GM04503 (cell line): ENCODE measurements at regions not wholly inside any gene's neighbourhood (a gene's known extent, or its start where the extent isn't known, plus 50 kb on each side); places are given as distances from the start of the nearest gene placed in this dataset.
A peak's percentile ranks its signal among the peaks of the same experiment; 100 is the strongest.
"Not testable (repeated sequence)": the region's sequence is repeated elsewhere in the genome, so short reads cannot be mapped to it uniquely, and the experiment has no call there.

Experiments used
- DNase-seq: peaks from one replicate; pipeline ENCODE4 v3.0.0-alpha.2; 2012; ENCODE audit warnings: low read depth

DNA sequence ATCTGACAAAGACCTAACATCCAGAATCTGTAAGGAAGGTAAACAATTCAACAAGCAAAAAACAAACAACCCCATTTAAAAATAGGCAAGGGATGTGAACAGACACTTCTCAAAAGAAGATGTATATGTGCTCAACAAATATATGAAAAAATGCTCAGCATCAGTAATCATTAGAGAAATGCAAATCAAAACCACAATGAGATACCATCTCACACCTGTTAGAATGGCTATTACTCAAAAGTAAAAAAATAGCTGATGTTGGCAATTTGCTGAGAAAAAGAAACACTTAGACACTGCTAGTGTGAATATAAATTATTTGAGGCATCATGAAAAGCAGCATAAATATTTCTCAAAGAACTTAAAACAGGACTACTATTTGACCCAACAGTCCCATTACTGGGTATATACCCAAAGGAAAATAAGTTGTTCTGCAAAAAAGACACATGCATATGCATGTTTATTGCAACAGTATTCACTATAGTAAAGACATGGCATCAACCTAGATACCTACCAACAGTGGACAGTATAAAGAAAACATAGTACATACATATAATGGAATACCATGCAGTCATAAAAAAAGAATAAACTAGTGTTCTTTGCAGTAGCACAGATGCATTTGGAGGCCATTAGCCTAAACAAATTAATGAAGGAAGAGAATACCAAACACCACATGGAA lies 980.1 kb downstream of the KCNMA1 start:
- no peak for DNase-seq

DNA sequence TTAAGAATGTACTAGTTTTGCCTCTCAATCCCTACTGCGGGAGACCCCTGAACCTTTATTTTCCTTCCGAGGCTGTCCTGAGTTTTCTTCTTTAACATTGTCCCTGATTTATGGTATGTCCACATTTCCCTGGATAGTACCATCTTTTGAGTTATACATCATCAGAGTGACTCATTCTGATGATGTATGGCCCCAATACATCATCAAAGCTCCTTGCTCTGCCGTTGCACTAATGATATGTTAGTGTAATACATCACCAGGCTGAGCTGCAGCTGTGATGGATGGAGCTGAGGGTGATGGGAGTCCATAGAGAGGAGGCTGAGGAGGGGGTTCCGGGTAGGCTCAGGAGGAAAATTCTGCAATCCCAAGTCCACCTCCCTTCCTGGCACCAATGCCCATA lies 986.5 kb downstream of the KCNMA1 start:
- no peak for DNase-seq

DNA sequence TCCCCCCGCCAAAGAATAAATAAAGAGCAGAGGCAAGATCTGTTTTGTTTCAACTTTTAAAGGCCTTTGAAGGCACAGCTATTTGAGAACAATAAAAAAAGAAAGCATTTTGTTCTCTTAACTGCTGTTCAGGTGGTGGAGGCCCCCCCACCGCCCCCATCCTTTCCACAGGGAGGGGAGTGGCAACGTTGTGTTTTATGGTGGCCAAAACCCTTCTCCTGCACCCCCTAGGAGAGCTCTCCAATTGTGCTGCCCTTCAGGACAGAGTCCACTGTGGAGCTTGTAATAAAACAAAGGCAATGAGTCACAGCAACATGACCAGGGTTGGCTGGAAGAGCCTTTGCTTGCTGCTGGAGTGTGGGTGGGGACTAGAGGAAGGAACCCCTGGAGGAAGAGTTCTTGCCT lies 987.9 kb downstream of the KCNMA1 start:
- DNase-seq = peak; percentile 8

DNA sequence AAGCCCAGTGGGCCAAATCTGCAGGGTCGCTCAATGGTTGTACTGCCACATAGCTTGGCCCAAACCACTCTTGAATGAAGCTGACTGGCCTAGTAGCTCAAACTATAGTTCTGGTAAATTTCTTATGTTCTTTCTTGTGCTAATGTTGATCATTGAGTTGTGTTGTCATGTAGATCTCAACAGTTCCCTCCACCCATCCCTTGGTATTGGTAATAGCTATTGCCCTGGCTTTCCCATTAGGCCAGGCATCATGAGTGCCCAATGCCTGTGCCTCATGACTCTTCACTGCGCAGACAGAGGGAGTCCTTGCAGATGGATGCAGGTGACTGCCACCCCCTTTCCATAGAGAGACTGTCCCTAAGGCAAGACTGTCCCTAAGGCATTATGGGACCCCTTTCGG lies 988.4 kb downstream of the KCNMA1 start:
- DNase-seq = no peak

DNA sequence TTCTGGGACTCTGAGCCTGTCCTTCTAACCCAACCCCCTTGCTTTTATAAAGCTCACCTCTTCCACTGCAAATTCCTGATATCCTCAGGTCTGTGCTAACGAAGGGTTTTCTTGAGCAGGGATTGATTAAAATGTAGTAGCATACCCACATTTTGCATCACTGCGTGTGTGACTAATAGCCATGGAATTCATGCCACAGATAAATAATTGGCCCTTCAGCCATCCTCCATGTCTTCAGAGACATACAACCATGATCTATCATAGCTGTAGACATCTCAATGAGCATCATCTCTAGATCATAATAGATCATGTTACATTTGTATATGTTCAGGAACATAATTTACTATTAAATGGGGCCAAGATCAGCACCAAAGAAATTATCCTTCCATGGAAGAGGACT lies 990.3 kb downstream of the KCNMA1 start:
- no peak for DNase-seq

DNA sequence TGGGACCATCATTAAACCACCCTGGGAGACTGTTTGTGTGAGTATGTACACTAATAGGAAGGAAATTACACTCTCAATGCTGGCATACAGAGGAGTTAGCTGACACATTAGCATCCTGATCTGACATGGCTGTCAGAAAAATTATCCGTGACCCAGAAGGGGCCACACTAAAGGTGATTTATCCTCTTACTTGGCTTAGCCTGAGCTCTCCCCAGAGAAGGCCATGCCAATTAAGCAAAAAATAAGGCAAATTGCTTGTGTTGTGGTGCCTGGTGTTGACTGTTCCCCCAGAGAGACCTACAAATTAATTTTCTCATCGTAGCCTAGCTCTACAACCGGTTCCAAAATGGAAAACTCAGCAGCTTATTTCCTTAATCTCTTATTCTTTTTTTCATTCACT lies 992.3 kb downstream of the KCNMA1 start:
- no peak for DNase-seq

DNA sequence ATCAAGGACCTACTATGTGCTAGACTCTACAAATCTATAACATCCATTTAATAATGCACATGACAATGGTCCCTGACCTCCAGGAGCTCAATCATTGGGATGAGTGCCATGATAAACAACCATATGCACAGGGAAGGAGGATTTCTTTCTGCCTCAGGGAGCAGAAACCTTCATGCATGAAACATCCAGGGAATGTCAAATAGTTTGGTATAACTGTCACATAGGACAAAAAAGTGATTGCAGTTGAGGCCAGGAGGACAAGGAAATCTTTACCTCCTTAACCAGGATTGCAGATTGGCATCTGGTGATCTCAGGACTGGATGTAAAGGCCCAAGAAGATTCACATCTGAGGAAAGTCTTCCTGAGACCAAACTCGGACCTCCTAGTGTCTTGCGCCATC lies 993.1 kb downstream of the KCNMA1 start:
- DNase-seq = no peak

DNA sequence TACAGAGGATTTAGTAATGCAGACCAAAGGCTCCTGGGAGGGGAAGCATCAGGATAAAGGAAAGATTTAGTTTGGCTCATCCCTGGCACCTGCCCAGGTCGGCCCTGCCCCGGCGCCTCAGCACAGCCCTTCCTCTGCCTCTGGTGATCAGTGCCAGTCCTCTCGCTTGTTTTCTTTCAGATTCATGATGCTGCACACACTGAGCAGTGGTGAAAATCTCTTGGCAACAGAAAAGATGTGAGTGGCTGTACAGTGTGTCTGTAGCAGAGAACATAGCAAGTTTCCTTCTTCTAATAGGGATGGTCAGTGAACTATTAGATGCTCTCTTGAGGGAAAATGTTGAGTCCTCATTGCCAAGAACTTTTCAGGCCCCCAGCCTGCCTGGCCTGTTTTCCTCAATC lies 994.1 kb downstream of the KCNMA1 start:
- DNase-seq = no peak

DNA sequence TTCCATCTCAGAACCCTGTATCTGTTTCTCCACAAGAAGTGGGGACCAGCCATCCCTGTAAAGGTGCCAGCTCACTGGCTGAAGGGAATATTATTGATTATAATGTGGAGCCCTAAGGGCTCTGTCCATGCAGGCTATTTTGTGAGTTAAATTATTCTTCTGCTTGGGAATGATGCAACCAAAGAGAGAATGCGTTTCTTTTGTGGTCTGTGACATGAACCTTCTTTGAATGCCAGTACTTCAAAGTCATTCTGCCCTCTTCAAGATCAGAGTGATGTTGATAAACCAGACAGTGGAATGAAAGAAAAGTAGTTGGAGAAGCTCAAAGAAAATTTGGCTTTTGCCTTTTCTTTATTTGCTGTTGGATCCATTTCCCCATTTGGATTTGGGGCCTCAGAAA lies 995.2 kb downstream of the KCNMA1 start:
- no peak for DNase-seq

DNA sequence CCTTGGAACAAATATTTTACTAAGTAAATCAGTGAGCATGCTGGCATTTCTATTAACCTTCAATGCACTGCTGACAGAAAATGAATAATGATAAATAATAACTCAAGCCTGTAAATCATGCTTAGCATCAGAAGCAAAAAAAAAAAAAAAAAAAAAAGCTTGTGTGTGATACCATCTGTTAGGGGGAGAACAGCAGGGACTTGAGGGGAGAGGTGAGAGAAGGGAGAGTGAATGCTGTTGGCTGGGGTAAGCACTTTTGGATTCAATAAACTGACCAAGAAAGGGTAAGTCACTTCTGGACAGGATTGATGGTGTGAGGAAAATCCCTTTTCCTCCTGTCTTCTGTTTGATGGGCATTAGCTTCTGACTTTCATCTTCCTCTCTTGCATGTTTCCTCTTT lies 996.4 kb downstream of the KCNMA1 start:
- DNase-seq = no peak

DNA sequence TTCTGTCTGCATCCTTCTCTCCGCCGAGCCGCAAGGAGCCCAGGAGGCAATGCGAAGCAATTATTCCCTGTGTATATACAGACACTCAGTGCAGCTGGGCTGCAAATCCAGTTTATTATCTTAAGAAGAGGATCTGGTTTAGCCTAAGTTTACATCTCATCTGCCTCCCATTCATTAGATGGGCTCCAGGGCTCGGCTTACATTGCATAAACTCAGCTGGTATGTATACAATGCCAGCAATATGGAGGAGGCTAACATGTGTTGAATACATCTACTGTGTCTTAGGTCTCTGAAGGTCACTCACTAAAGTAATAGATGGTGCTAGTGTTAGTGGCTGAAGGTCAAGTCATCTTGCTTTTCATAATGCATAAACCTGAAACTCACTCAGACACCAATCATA lies 996.8 kb downstream of the KCNMA1 start:
- no peak for DNase-seq

DNA sequence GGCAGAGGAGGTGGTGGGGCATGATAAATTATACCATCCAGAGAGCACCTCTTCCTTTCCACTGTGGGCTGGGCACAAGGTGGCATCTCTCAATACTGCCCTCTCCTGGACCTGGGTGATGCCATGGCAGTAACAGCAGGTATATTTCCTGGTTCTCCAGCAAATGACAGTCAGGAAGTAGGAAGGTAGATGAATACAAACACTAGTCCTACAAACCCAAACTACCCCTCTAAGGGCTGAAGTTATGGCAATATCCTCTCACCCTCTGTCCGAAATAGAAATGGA lies 1004.9 kb downstream of the KCNMA1 start:
- DNase-seq = no peak

DNA sequence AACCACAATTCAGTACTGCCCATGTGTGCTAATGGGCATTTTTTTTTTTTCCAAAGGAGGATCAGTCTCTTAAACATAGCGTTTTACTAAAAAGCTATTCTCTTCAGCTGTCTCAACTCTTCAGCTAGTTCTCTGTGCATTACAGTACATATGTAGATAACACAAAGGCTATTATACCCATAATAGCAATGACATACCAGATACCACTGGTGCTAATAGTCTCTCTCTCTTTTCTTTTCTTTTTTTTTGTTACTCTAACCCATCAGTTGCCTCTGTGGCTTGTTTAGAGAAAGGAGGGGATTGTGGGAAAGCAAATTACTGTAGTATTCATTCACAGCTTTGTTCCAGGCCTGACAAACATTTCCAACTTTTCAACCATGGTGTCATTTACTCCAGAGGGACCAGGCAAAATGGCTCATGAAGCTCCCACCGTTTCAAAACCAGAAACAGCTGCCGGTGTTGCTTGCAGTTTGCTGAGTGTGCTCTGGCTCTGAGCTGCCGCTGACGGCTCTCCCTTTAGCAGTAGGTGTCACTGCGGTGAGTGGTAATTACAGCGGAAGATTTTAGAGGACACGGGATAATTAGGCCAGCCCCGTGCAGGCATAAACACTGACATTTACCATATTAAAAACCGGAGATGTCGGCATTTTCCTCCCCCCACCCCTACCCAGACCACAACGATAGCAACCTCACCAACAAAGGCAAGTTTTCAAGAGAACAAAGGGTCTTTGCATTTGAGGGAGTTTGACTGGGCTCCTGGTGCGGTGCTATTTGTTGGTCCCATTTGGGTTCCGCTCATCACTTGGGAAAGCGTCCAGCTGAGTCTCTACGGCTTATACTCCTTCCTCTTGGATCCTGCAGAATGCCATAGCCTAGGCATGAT lies 1005.5 kb downstream of the KCNMA1 start:
- no peak for DNase-seq

DNA sequence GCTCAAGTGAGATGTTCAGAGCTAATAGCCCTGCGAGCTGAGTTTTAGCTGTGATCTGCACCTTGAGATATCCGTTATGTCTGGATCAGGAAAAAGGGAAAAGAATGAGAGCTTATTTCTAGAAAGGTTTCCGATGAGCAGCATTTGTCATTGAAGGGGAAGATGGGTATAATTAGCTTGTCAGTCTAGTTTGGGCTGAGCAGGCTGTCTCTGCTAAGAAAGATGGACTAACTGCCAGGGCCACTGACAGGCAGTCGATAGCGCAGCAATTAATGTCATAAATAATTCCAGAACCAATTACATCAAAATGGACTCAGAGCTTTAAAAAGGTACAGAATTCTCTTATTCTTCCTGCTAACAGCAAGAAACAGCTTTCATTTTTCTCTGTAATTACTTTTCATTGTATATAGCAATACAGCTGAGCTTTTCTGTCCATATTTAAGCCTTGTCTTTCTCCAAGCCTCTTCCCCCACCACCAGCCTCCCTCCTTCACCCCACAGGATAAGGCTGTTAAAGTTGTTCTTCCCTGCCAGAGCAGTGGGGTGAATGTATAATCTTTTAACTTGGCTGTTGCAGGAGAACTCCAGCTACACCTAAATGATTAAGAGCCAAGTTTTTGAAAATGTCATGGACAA lies 1006.5 kb downstream of the KCNMA1 start:
- DNase-seq = no peak

DNA sequence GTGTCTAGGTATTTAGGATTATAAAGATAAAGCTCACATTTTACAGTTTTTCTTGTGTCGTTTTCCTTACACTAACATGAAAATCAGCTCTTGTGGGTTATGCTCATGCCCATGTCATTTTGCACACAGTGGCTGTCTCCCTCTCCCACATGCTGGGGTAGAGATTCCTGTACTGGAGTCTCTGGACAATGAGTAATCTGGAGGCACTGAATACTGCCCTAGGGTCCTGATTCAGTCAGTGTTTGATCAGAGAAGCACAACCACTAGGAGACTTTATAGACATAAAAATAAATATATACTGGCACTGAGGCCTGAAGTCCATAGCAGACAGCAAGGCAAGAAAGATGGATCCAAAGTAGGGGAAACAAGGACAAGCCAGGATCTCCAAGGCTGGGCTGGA lies 1008.8 kb downstream of the KCNMA1 start:
- DNase-seq = no peak

DNA sequence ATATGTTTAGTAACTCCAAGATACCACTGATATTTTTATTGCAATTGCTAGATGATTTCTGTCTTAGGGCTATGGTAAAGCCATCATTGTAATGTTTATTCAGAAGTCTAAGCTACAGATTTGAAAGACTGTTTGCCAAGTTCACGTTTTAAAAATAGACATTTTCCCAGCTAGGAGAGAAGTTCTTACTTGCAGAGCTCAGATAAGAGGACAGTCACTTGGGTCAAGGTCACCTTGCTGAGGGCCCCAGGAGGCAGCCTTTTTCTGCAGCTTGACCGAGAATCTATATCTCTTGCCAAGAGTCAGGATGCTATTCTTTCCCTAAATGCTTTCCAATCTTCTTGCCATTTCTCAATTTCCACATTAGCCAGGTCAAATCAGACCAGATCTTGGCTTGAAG lies 1011.2 kb downstream of the KCNMA1 start:
- no peak for DNase-seq

DNA sequence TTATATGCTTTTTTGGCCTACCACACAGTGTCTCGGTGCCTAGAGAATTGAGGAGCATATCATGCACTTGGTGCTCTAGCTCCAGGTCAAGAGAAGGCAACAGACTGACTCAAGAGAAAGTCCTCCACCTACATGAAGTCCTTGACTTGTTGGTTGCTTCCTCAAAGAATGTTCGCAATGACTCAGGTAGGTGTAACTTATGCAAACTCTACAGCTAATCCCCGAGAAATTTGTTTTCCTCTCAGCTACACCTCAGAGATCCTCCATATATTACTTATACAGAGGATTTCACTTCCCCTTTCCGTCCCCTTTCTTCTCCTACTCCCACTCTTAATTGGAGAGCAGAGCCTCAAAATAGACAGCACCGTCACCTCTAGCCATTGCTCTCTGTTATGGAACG lies 1013.1 kb downstream of the KCNMA1 start:
- no peak for DNase-seq

DNA sequence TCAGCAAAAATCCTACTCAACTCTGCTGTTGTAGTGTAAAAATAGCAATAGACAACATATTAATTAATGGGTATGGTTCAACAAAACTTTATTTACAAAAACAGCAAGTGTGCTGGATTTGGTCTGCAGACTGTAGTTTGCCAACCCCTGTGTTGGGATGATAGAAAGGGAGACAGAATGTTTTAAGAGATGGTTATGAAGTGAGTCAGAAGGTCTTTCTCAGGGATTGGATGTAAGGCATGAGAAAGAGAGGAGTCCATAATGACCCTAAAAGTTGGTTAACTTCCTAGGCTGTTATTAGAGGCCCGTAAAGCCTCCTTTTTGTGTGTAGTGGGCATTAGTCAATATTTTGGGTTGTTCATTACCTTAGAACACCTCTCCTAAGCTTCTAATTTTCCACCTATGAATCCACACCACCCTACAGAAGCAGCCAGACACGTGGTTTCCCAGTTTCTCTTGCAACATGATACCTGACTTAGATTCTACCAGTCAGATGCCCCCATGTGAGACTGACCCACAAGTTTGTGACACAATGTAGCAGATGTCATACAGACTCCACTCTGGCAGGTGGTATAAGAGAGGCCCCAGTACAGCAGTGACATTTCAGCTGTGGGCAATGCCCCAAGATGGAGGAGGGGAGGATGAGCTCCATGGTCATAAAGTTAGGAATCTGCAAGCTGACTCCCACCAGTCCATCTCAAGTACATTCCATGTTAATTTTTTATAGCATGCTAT lies 1015.6 kb downstream of the KCNMA1 start:
- DNase-seq = no peak

DNA sequence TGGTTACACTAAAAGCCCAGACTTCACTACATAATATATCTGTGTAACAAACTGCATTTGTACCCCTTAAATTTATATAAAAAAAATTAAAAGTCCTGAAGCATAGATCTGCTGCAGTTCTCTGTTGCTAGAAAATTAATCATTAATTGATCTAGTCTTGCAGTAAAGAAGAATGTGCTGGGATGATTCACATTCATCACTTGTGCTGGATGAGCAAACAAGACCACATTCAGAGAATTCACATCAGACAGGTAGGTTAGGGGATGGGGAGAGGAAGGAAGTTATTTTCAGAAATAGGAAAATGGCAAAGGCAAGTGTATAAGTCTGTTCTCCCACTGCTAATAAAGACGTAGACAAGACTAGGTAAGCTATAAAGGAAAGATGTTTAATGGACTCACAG lies 1019.0 kb downstream of the KCNMA1 start:
- DNase-seq = no peak

DNA sequence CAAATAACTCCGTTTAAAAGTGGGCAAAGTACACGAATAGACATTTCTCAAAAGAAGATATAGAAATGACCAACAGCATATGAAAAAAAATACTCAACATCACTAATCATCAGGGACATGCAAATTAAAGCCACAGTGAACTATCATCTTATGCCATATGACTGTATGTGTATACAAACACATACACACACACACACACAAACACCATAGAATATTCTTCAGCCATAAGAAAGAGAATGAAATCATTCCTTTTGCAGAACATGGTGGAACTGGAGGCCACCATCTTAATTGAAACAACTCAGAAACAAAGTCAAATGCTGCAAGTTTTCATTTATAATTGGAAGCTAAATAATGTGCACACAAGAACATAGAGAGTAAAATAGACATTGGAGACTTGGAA lies 1019.4 kb downstream of the KCNMA1 start:
- no peak for DNase-seq

DNA sequence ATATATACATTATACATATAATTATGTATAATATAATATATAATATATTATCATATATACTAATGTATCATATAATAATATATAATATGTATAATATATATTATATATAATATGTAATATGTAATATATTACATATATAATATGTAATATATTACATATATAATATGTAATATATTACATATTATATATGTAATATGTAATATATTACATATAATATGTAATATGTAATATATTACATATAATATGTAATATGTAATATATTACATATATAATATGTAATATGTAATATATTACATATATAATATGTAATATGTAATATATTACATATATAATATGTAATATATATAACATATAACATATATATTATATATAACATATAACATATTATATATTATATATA lies 1020.9 kb downstream of the KCNMA1 start:
- not testable (repeated sequence) for DNase-seq

DNA sequence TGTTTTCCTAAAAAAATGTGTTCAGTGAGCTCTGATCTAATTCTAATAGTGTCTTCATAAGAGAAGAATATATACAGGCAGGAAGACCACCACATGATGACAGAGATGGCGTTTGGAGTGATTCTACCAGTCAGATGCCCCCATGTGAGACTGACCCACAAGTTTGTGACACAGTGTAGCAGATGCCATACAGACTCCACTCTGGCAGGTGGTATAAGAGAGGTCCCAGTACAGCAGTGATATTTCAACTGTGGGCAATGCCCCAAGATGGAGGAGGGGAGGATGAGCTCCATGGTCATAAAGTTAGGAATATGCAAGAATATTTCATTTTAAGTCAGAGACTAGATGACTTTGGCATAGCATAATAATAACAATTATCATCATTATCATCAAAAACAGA lies 1022.6 kb downstream of the KCNMA1 start:
- DNase-seq = no peak
